Astrocyte of the cerebellum (primary cell): ENCODE measurements at regions not wholly inside any gene's neighbourhood (a gene's known extent, or its start where the extent isn't known, plus 50 kb on each side); places are given as distances from the start of the nearest gene placed in this dataset.

Experiments
- DNase-seq: peaks from one replicate; pipeline ENCODE4 v3.0.0-alpha.2; 2011; ENCODE audit warnings: low read depth
- H3K4me3 ChIP-seq: 2 replicates; pipeline ENCODE4 v1.5.1; 2011; ENCODE audit warnings: mild to moderate bottlenecking, low read depth, low read length, moderate library complexity
- in situ Hi-C: cut with HindIII; loops from 2 replicates; pipeline ENCODE4 v1.10.0; 2017; ENCODE audit warnings: low sequenced_read_pairs
- TF ChIP-seq, protein P1 (sequence below): IDR thresholded peaks from 2 replicates; pipeline ENCODE4 v1.5.1; 2012; ENCODE audit warnings: low read length, low read depth, moderate library complexity, mild to moderate bottlenecking; ENCODE audit errors: missing control alignments

GRCh38 chr16:5366126-5366525, 268.5 kb upstream of the EEF2KMT start:
- in situ Hi-C loops, result no loop called here
- no peak overlapping the region for H3K4me3 ChIP-seq
- TF ChIP-seq, protein P1, sequence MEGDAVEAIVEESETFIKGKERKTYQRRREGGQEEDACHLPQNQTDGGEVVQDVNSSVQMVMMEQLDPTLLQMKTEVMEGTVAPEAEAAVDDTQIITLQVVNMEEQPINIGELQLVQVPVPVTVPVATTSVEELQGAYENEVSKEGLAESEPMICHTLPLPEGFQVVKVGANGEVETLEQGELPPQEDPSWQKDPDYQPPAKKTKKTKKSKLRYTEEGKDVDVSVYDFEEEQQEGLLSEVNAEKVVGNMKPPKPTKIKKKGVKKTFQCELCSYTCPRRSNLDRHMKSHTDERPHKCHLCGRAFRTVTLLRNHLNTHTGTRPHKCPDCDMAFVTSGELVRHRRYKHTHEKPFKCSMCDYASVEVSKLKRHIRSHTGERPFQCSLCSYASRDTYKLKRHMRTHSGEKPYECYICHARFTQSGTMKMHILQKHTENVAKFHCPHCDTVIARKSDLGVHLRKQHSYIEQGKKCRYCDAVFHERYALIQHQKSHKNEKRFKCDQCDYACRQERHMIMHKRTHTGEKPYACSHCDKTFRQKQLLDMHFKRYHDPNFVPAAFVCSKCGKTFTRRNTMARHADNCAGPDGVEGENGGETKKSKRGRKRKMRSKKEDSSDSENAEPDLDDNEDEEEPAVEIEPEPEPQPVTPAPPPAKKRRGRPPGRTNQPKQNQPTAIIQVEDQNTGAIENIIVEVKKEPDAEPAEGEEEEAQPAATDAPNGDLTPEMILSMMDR, result no peak
- no peak for DNase-seq

- in situ Hi-C loops, result no loop called here
- H3K4me3 ChIP-seq, result no peak overlapping the region
- TF ChIP-seq, protein P1, result no peak
- no peak for DNase-seq
Observed at GRCh38 chr16:5364186-5364585, 266.6 kb upstream of the EEF2KMT start.

GRCh38 chr16:5361322-5361721, 263.7 kb upstream of the EEF2KMT start:
- no peak for DNase-seq
- in situ Hi-C loops, result no loop called here
- TF ChIP-seq, protein P1, result no peak
- no peak overlapping the region for H3K4me3 ChIP-seq

DNA sequence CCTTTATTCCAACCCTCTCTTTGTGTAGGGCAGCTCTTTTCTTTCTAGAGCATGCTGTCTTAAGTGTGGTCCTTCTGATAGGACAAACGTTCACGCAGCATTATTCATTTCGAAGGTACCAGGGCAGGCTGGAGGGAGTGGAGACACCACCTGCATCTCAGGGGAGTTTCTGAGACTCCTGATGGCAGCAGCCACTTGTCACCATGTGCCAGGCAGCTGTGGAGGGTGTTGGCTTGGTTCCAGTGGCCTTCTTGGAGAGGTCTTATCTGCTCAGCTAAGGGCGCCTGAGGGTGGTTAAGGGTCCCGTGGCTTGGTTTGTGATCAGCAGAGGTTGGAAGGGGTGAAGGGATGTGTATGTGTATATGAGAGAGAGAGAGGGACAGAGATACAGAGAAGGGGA, 257.1 kb upstream of the EEF2KMT start:
- TF ChIP-seq, protein P1, result no peak
- in situ Hi-C loops, result no loop called here

DNA sequence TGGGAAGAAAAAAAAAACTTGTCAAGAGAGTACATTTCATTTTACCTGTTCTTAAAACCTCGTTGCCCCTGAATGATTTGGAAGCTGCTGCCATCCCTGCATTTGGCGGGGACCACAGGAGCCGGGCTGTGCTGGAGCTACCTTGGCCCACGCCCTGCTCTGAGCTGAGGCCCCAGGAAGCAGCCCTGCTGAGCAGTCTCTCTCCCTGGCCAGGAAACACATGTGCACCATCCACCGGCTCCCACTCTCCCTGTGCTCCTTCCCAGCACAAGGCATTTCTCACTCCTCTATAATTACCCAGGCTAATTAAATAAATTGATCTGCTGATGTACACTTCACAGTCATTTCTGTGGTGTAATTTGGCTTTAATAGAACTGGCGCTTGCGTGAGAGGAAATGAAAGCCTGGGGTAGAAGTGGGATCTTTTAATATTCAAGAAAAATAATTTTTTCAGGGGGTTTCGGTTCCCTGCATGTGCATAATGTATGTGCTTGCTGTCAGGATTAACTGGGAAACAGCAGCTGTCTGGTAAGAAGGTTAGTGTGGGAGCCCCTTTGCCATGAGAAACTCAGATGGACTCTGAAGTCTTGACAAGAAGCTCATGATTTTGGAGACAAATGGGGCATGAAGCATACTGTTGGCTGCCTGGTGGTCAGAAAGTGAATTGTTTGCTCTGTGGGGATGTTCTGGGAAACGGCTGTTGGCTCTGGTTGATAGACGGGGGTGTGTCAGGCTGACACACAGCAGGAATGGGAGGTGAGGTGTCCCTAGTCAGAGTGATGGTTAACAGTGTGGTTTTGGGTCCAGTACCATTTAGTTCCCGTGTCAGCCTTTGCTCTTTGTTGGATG, 252.3 kb upstream of the EEF2KMT start:
- no peak for DNase-seq
- in situ Hi-C loops, result no loop called here
- no peak overlapping the region for H3K4me3 ChIP-seq
- TF ChIP-seq, protein P1, result no peak

More for the DNA sequence above, 257.1 kb upstream of the EEF2KMT start:
- H3K4me3 ChIP-seq, result no peak overlapping the region
- DNase-seq, result no peak

- no peak overlapping the region for H3K4me3 ChIP-seq
- no peak for DNase-seq
- TF ChIP-seq, protein P1, result no peak
- in situ Hi-C loops, result no loop called here
Observed at GRCh38 chr16:5349101-5349500, 251.5 kb upstream of the EEF2KMT start.
